ENCODE measurements at regions not wholly inside any gene's neighbourhood (a gene's known extent, or its start where the extent isn't known, plus 50 kb on each side); places are given as distances from the start of the nearest gene placed in this dataset.

DNA sequence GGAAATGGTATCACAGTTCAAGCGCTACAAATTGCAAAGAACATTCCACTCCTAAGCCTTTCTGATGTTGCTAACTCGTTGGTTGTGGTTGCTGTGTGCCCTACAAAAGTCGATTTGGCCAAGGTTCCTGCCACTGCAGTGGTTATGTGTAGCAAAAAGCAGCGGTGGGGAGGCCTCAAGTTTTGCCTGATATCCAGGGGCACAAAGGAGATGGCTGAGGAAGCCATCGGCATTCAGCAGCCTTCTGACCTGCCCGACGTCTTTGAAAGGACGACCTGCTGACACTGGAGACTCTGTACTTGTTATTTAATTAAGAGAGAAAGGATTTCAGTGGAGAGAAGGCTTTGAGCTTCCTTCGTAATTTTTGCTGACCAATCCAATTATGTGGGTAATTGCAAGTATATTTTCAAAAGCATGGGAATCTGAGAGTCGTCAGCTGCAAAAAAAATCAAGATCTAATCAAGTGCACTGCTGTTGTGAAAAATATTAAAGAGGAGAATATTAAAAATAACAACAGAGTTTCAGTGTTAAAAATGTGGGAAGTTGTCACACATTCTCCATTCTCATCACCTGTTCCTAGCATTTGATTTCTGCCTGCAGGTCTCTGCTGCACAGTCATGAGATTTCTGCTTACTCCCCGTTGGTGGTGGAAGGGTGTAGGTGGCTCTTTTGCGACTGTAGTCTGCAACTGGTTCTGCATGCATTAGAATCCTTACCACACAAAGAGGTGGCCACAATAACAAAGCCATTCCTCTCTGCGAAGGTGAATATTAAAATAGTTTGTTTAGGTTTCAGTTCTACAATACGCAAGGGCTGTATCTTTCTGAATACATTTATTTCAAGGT lies 319.2 kb downstream of the IRX2 start:
- DNase-seq: no peak

DNA sequence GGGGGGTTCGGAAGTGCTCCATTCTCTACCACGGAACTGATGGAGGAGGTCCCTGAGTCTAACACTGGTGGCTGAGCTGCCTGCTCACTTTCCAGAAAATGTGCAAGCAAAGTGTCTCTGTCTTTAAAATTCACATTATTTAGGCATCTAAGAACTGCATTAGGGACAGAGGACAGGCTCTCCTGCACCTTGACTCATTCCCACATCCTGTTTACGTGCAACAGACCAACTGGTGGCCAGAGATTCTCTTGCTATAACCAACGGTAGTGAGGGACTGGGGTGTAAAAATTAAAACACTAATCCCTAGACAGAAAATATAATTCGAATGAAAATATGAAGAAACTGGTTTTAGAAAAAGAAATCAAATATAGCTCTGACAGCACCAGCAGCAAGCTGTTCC lies 320.9 kb downstream of the IRX2 start:
- DNase-seq: no peak

DNA sequence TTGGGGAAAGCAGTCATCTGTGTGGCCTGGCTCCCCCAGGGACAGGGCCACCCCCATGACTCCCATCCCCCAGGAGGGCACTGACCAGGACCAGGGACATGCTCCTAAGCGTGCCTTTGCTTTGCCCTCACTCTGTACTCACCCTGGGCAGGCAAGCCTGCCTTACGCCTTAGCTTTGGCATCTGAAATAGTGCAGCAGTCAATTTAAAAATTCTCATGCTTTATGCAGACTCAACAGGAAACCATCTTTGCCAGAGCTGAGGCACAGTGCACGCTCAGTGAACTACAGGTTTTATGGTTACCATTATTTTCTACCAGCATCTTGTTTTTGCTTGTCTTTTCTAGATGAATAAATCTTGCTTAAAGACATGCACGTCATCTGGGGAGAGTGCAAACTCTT lies 323.5 kb downstream of the IRX2 start:
- DNase-seq: no peak

DNA sequence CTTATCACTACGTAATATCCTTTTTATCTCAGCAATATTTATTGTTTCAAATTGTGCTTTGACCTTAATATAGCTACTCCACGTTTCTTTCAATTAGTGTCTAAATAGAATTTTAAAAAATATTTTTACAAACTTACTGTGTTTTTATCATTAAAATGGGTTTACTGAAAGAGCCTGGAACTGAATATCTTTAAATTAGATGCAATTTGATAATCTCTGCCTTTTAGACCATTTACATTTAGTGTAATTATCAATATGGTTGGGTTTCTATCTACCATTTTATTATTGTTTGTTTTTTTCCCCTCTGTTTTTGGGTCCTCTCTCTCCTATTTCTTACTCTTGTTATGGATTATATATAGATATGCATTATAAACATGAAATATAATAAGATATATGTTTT lies 327.8 kb downstream of the IRX2 start:
- no peak for DNase-seq

DNA sequence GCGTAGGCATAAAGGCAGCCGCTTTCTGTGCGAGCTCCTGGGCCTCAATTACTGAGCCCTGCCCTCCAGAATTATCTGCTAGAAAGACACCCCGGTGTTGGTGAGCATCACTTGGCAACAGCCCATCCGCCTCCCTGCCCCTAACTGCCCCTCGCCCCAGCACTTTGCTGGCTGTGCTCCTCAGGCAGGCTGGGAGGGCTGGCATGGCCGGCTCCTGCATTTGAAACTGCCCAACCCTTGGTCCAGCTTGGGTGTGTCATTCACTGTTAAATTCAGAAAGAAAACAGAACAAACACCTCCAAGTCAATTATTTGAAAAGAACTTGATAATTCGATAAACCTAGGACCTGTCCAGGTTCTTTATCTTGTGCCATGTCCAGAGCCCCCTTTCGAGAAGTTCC lies 334.2 kb downstream of the IRX2 start:
- DNase-seq: no peak

DNA sequence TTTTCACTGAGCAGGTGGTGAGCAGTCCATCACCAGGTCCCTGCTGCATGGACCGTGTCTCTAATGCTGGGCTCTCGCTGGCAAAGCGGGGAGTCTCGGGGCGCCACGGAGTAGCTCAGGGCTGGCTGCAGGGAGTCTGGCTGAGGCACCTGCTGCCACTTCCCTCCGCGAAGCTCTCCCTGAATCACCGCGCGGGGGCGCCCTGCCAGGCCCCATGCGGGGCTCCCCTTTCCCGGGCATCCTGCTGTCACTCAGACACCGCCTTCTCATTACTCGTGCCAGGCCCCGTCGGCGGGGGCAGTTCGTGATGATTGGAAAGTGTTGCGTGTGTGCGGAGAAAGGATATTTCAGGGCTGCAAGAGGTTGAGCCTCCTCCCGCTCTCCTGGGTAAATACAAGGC lies 335.8 kb downstream of the IRX2 start:
- DNase-seq: no peak

DNA sequence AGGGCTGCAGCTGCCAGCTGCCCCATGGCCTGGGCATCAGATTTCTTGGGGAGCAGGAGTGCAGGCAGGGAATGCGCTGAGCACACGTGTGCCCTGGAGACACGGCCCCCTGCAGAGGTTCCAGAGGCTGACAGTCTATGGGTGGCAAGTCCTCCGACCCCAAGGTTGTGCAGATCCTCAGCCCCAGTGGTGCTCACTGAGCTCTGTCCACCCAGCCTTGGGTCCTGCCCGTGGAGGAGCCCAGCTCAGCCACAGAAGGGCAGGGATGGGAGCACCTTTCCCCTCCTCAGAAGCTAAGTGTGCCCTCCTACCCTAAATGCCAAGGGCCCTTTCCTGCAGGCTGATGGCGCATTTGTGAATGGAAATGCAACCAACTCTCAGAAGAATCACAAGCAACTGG lies 341.0 kb downstream of the IRX2 start:
- DNase-seq: no peak

DNA sequence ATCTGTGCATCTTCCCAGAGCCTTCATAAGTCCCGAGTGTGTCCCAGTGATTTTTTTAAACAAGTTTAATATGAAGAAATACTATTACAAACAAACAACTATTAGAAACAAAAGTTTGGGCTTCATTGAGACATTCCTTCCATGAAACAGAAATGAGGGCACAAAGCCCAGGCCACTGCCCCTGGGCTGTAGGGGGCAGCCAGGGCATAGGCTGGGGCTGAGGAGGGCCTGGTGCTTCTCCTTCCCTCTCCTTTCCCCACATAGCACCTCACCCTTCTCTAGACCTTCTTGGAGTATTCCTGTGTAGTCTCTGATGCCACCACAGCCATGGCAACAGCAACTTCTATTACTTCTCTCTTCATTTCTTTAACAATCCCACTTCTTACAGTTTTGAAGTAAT lies 348.2 kb downstream of the IRX2 start:
- DNase-seq: no peak

DNA sequence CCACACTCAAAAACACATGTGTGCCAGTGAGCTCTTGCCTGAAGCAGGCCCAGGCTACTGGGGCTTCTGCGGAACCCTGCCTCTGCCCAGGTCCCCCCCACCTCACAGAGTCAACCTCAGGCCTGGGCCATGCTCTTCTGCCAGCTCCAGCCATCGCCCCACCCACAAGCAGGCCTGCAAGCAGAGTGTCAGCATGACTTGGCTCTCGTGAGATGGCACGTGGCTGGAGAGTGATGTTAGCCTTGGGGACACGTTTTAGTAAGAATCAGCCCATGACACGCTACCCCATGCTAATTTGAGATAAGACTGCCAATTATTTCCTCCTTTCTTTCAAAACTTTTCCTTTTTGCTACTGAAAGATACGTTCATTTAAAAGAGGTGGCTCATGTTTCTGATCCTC lies 351.7 kb downstream of the IRX2 start:
- no peak for DNase-seq

DNA sequence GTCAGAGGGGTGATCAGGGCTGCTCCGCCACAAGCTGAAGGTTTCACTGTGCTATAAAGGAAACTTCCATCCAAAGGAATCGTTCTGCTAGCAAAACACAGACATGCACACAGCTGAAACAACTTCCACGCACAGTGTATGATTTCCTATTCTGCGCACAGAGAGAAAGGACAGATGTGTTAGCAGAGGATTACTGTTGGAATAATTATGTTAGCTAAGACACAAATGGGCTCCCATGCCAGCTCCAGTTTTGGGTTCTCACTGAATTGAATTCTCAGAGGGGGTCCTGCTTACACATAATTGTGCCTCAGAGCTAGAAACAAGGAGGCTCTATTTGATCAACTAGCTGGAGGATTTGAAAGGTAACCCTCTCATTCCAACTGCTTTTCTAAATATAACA lies 352.4 kb downstream of the IRX2 start:
- DNase-seq: no peak

DNA sequence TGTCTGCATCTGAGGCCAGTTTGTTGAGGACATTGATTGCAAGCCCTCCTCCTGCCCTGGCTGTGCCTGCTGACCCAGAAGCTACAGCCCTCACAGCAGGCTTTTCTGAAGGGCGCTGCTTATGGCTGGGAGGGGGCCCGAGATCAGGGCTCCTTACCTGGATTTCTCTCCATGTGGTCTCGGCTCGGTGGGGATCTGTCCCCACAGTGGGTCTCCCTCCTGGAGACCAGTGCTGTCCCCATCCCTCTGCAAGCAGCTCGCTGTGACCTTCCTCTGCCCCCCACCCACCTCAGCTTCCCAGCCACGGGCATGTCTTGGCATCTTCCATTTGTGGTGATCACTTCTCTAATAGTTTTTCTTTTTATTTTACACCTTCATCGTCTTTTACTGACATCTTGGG lies 357.9 kb downstream of the IRX2 start:
- DNase-seq: no peak

DNA sequence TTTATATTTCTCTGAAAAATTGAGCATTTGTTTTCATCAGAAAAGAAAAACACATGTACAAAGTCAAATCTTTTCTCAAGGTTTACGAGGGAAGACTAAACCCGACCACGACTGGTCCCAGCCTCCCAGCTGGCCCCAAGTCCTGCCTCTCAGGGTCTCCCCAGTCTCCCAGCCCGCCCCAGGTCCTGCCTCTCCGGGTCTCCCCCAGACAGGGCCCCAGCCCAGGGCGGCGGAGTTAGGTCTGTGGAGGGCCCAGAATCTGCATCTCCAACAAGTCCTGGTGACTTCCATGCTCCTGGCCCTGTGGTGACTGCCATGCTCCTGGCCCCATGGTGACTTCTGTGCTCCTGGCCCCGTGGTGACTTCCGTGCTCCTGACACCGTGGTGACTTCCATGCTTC lies 359.9 kb downstream of the IRX2 start:
- DNase-seq: no peak

DNA sequence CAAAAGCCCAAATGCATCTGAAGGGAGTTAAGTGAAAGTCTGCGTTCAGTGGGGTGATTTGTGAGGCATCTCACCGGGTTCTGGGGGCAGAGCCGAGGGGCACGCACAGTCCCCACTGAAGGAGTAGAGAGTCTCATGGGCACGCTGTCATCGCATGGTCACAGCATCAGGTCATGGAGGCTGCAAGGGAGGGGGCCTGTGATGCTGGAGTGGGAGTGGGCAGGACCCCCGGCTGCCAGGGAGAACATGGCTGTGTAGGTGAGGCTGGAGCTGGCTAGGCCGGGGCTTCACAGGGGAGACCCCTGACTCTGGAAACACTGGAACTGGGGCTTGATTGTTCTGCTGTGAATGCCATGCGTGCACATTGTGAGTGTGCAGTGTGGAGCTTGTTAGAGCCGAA lies 360.5 kb downstream of the IRX2 start:
- no peak for DNase-seq

DNA sequence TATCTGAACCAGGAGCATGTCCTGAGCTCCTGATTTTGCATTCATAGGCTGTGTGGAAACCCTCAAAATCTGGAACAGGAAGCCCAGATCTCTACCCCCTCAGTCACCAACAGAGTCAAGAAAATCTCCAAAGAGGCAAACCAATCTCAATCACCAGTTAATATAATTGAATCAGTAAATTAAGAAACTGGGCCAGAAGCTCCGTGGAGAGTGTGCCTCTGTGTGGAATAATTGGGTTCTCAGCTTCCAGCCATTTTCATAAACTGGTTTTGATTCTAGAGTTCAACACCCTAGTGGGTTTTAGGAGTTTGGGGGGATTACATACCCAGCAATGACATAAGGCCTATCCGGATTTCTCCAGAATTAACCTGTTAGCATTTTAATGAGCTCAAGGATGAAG lies 362.9 kb downstream of the IRX2 start:
- DNase-seq: no peak

DNA sequence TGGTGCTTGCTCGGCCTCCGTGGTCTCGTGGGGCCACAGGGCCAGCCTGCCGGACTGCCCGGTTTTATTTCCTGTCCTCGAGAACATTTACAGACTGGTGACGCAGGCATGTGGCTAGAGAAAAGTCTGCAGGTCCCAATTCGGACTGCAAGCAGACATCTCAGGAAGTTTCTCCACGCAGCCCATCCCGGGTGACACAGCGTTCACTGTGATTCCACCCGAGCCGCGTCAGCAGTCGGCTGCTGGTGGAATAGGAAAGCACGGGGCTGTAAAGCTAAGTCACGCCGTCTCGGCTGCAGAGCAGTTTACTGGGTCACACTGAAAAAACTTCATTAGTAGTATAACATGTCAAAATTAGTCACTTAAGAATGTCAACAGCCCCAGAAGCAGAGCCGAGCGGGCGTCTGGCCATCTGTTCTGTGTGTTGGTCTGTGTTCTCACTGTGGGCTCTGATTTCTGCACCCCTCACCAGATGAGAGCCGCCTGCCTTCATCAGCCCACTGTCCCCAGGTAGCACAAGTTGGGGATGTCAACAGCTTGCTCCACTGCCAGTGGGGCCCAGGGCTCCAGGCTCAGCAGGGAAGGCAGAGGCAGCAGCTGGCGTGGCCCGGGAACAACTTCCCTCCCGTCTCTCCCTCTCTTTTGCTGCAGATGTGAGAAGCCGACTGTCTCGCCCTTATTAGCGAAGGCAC lies 363.7 kb downstream of the IRX2 start:
- DNase-seq: no peak

DNA sequence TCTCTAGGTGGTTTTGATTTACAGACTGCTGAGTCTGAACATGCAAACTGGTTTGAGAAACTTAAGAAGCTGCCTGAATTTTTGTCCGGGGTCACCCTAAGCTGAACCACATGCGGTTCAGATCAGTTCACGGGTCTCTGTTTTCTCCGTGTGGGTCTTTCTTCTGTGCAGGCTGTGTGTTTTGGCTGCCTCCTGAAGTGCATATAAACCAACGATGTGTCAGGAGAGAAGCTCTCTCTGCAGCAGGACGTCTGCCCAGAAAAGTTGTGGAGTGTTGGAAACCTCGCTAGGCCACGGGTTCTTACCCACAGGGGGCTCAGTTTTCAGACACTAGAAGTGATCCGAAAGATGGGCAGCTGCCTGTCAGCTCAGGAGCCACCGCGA lies 364.2 kb downstream of the IRX2 start:
- no peak for DNase-seq

DNA sequence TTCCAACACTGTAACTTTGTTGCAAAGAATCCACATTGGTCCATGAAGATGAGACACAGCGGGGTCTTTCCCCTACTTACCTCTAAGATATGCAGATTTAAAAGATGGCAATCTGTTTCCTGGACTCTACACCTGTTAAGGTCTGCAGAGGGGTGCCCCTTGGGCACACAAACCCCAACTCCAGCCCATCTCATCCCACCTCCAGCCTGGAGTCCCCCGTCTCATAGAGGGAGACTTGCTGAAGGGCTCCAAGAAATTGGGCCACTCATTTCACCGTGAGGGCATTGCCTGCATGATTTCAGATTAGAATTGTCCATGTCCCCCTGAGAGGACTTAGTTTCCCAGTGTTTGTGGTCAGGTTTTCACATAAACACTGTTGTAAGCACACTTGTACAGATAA lies 365.7 kb downstream of the IRX2 start:
- DNase-seq: no peak

DNA sequence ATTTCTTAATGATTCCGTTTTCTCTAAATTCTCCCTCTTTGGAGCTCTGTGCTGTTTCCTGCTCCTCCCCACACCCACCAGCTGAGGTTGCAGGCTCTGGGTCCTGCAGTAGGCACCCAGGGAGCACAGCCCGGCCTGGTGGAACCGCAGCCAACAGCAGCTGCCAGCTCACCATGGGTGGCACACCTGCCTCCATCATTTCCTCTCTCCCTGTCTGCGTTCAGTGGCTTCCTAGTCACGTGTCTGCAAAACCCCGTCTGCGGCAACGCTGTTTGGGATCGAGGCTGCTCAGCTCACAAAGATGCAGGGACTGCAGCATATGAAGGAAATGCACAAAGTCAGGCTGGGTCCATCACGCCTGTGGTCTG lies 367.8 kb downstream of the IRX2 start:
- DNase-seq: no peak

DNA sequence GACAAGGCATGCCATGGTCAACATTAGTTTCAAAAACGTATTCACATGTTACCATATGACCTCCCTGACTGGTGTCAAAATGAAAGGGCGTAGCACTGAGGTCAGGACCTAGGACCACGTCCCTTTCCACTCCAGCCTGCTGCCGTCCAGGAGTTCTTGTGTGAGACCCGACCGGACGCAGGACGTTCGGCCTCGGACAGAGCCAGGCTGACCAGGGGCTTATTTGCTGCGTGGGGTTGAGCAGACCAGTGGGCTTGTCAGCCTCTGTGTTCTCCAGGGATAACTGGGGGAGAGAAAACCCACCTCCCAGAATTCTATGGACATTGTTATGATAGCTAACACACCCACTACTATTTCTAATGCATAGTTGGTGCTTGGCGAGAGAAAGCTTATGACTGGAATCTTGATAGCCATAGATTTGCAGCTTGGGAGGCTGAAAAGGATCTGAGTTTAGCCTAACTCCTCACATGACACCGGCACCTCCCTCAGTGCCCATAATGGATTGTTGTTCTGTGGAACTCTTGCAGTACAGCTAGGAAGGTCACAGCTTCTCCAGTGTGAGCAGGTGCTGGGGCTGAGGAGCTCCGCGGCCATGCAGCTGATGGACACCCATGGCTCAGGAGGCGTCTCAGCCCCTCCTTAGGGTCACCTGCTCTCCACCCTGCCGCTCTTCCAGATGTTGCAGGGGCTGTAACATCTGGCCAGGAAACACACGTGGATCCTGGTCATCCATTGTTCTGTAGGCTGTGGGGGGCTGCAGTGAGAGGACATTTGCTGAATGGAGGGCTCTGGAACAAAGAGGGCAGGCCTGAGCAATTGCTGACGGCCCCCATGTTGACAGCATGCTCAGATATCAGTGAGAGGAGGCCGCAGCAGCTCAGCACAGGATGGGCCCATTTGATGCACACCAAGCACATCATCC lies 368.4 kb downstream of the IRX2 start:
- no peak for DNase-seq

DNA sequence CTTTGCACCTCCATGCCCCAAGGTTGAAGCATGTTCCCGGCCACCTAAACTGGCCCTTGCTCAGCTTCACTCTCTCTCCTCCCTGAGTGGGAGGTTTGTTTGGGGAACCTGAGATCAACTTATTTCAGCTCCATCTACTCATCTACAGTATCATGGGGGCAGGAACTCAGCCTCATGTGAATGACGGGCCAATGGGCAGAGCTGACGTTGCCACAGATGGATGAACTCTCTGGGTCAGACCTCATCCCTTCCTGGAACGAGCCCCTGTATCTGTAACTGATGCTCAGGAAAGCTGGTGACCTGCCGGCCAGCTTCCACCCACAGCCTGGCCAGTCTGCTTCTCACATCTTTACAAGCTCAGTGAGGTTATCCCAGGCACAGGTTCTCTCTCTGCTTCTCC lies 369.6 kb downstream of the IRX2 start:
- no peak for DNase-seq

DNA sequence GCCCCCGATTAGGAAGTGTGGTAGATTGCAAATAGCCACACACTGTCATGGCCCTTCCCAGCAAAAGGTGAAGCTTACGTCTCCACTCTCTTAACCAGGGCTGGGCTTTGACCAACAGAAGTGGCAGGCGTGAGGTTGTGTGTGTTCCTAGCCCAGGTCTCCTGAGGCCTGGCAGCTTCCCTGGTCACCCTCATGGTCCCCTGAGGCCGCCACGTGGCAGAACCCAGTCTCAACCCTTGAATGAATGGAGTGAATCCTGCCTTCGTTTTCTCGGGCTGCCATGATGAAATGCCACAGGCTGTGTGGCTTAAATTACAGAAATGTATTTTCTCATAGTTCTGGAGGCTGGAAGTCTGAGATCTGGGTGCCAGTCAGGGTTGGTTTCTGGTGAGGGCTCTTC lies 370.4 kb downstream of the IRX2 start:
- DNase-seq: no peak

DNA sequence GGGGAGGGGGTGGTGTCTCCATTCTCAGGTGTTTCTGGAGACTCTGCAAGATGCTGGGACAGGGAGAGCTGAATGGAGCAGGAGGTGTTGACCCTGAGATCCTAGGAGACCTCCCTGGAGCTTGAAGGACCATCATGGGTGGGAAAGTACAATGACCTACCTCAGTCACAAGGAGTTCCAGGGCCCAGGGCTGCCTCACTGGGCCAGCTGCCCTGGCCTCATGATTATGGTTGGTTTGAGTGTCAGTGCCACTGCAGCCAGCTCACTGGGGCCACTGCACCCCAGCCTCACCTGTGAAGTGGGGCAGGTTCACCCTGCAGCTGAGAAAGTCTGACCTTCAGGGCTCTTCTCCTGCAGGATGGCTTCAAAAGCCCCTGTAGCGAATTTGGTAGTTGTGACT lies 372.5 kb downstream of the IRX2 start:
- no peak for DNase-seq

DNA sequence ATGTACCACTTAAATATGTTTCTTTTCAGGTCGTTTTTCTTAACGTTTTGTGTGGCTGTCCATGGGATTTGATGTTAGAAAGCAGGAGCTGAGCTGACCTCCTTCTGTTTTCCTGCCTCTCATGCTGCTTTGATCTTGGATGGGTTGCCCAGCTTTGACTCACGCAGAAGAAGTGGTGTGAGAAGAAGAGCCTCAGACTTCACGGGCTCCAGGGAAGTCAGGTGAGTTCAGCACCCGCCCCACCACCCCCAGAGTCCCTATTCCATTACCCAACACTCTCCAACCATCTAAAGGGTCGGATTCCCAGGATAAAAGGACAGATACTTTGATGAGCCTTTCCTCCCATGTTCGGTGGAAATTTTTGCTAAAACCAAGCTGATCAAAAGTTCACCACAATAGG lies 373.4 kb downstream of the IRX2 start:
- no peak for DNase-seq

DNA sequence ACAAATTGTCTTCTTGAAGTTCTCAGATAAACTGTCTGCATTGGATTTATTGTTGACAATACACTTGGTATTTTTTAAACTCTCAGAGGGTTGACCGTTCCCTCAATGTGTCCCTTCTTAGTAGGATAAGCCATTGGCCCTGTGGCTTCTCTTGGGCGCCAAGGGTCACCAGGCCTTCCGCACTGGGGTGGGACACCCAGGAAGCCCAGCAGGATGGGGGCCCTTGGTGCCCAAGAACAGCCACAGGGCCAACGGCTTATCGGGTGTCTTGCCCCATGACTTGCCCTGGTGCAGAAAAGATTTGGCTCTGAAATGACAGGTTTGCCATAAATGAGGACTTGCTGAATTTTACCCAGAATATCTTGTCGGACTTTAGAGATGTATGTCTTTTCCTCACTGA lies 375.0 kb downstream of the IRX2 start:
- no peak for DNase-seq

Data from CD4-positive, alpha-beta T cell treated with Interferon gamma for 1 hour (primary cell).